ENCODE measurements at regions not wholly inside any gene's neighbourhood (a gene's known extent, or its start where the extent isn't known, plus 50 kb on each side); places are given as distances from the start of the nearest gene placed in this dataset.
A peak's percentile ranks its signal among the peaks of the same experiment; 100 is the strongest.
"Not testable (repeated sequence)": the region's sequence is repeated elsewhere in the genome, so short reads cannot be mapped to it uniquely, and the experiment has no call there.

DNA sequence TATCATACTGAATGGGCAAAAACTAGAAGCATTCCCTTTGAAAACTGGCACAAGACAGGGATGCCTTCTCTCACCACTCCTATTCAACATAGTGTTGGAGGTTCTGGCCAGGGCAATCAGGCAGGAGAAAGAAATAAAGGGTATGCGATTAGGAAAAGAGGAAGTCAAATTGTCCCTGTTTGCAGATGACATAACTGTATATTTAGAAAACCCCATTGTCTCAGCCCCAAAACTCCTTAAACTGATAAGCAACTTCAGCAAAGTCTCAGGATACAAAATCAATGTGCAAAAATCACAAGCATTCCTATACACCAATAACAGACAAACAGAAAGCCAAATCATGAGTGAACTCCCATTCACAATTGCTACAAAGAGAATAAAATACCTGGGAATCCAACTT lies 52.5 kb upstream of the CCDC71L start:
- DNase-seq, result not testable (repeated sequence)

DNA sequence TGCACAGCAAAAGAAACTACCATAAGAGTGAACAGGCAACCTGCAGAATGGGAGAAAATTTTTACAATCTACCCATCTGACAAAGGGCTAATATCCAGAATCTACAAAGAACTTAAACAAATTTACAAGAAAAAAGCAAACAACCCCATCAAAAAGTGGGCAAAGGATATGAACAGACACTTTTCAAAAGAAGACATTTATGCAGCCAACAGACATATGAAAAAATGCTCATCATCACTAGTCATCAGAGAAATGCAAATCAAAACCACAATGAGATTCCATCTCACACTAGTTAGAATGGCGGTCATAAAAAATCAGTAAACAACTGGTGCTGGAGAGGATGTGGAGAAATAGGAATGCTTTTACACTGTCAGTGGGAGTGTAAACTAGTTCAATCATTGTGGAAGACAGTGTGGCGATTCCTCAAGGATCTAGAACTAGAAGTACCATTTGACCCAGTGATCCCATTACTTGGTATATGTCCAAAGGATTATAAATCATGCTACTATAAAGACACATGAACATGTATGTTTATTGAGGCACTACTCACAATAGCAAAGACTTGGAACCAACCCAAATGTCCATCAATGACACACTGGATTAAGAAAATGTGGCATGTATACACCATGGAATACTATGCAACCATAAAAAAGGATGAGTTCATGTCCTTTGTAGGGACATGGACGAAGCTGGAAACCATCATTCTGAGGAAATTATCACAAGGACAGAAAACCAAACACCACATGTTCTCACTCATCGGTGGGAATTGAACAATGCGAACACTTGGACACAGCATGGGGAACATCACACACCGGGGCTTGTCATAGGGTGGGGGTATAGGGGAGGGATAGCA lies 53.9 kb upstream of the CCDC71L start:
- not testable (repeated sequence) for DNase-seq

DNA sequence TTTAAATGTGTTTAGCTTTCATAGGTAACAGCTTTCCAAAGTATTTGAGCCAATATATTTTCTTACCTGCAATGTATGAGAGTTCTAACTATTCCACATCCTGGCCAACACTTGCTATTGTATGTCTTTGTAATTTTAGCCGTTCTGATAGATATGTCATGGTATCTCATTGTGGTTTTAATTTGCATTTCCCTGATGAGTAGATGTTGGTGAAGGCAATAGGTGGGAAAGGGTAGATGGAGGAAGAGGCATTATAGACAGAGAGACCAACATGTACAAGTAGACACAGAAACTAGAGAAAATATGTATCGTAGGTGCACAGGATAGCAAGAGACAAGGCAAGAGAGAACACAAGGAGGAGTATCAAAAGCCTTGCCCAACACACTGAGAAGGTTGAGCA lies 54.8 kb upstream of the CCDC71L start:
- no peak for DNase-seq

DNA sequence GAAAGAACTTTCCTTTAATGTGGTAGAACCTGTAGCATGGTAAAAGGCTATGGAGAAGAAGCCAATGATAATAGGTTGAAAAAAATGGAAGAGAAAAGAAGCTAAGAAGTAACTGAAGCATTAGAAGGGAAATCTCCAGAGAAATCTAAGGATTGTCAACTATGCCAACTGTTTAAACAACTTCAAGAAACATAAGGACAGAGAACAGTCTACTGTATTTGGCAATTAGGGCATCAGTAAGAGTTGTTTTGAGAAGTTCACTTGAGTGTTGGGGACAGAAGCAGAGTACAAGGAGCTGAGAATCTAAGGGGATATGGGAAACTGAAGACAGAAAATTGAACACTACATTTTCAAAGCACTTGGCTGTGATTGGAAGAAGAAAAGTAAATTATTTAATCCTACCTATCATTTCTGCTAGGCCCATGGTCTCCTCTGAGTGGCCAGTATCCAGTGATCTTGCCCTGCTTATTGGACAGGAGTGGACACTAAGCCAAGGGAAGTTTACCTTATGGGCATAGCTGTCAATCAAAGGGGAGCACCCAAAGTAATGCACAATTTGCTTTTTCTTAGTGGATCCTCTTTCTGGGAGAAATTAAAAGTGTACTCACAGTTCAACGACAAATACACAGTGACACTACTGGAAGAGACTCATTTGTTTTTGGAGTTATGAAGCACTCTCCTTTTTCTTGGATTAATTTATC lies 56.4 kb upstream of the CCDC71L start:
- no peak for DNase-seq

DNA sequence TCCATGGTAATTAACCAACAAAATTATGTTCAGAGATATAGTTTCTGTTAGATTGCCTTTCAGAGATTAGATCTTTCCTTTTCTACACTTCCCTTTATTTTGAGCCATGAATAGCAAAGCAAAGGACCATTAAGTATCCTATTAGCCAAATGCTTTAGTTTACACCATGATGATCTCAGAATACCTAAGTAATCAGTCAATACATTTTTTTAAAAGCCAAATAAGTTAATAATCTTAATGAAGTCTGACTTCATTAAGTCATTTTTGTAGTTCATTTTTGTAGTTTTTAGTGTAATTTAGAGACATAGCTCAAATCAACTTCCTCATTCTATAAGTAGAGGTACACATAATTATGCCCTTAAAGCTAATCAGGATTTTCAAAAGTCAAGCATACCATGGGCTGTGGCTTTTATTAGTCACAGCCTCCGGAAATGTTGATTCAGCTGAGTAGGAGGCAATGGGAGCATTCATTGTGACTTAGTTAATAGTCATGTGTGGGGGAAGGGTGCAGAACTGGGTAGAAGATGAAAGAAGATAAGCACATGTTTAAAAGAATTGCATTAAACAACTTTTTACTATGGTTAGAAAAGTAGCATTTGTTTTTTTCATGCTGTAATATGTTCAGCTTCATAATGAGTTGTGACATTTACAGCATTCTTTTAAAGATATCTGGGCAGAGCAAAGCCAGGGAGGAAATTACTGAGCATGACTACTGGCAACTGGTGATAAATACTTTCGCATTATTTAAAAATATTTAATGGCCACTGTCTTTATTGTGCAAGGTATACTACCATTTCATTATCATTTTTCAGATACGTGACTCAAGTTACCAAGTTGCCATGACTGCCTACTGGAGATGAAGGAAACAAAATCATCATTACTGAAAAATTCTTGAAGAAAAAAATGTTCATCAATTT lies 57.3 kb upstream of the CCDC71L start:
- DNase-seq, result peak; percentile 21

DNA sequence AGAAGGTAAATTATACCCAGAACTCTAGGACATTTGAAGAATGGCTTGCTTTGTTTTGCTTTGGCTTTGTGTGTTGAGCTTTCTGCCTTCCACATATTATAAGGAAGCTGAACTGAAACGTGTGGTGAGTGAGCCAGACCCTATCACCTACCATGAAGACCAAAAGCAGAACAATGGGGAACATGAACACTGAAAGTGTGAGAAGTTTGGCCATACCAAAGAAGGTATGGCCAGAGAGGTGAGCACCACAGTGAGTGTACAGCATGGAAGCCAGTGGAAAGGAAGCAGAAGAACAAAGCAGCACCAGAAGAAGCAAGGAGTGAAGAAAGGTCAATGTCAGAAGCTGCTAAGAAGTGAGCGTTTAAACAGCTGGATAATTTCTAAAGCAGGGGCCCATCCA lies 59.7 kb upstream of the CCDC71L start:
- no peak for DNase-seq

DNA sequence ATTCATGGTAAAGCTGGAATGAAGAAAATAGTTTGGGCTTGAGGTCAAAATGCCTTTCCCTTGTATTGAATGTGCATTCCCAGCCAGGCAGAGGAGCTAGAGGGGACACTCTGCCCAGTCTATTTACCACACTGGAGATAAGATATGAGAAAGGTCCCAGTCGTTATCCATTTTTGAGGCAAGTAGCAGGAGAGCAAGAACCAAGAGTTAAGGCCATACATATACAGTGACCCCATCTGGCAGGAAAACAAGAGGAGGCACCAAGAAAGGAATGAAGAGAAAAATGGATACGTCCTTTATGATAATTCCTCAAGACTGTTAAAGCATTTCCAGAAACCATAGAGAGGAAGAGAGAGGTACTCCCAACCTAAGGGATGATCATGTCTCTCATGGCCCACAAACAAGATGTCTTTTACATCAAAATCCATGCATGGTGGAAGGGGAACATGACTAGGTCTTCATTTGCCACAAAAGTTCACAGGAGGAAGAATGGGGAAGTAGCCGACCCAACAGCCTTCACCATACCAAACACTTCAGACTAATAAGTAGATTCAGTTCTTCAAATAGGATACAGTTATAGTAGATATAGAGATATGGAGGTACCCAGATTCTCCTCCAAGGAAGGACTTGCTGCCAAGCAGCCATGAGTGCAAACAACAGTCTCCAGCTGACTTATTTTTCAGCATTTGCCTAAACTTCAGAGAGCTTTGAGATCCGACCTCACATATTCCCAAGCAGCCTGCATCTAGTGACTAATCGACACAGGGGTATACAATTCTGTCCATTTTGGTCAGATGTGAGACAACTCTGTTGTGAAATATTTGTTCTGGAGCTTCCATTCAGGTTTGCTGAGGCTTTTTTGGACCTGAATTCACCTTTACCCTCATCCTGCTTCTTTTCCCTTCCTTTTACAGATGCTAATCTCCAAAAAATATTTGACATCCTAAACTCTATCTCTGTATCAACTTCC lies 61.1 kb upstream of the CCDC71L start:
- no peak for DNase-seq

DNA sequence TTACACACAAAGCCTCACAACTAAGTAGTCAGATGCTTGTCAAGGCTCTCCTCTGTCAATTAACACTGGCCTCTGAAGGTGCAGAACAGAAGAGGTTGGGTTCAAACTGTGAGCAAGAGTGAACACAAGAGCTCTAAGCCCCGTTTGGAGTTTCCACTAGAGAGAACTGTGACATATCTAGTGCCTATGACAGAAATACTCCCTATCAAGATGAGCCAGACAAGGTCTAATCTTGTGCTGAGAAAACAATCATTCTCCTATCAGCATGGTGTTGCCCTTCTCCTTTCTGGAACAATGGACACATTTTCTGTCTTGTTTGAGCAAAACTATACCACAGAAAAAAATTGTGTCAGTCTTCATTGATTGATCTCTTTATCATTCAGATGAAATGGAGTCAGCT lies 62.4 kb upstream of the CCDC71L start:
- peak; percentile 8 for DNase-seq

DNA sequence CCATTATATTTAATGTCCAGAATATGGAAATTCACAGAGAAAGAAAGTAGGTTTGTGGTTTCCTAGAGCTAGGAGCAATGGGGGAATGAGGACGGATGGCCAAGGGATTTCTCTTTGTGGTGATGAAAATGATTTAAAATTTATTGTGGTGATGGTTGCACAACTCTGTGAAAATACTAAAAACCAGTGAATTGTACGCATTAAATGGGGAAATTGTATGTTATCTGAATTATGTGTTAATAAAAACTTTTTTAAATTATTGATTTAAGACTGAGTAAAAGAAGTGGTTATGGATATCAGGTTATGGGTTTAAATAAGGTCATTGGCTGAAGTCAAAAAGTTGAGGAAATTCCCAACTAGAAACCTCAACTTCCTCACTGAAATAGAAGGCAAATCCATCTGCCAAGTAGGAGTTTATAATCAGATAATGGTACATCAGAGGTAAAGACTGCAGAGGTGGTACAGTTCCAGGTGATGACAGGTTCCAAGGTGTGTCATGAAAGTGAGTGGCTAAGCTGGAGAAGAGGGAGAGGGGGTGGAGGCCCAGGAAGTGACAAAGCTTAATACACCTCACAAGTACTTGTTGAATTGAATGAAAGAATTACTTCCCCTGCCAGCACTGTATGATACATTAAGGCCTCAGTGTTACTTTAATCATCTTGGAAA lies 68.9 kb upstream of the CCDC71L start:
- DNase-seq, result no peak

DNA sequence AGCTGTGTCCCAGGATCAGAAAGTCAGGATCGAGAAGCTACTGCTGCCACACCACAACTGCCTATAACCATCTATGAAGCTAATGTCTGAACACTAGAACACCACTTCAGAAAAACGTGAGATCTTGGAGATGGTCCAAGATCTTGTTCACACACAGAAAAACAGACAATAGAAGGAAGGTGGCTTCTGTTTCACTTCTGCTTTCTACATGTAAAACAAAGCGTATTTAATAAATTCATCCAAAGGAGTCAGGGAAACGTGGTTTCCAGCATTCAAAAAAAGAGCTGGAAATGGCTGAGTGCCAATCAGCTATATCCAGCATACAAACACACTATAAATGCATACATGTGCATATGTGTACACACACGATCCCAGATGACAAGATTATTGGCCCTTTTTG lies 70.2 kb upstream of the CCDC71L start:
- no peak for DNase-seq

DNA sequence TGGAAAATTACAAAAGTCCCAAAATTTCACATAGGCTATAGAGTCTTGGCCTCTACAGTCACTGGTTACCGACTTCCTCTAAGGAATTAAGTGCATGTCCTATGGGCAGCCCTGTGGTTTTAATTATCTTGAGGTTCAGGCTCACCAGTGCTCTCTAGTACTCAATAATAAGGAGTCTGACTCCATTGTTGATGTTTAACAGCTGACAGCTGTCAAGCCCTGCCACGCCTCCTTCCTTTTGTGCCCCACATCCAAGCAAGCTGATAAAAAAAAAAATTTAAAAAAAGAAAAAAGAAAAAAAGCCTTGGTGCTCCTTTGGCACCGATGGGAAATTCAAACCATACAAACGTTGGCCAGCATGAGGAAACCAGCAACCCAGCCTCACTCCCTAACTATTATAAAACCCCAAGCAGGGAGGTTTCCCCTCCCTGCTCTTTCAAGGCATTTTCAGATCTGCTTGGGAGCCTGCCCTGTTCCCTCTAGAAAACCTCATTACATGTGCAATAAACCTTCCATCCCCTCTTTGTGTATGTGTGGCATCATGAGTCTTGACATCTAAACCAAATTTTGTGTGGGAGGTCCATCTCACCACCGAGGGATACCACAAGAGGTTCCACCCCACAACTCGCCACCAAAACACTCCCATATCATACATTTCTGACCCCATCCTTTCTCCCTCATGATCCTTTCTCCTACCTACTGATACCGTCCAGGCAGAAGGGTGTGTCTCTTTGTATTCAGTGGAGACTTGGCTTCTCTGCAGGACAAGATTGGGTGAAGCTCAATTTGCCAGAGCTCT lies 70.9 kb upstream of the CCDC71L start:
- peak; percentile 18 for DNase-seq

DNA sequence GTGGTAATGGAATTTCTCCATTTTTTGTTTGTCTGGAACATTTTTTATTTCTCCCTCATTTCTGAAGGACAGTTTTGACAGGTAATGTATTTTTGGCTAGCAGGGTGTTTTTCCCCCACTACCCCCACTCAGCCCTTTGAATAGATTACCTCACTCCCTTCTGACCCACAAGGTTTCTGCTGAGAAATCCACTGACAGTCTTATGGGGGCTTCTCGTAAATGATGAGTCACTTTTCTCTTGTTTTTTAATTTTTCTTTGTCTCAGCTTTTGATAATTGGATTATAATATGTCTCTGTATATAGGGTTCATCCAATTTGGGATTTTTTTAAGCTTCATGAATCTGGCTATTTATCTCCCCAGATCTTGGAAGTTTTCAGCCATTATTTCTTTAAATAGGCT lies 74.7 kb upstream of the CCDC71L start:
- DNase-seq, result no peak

DNA sequence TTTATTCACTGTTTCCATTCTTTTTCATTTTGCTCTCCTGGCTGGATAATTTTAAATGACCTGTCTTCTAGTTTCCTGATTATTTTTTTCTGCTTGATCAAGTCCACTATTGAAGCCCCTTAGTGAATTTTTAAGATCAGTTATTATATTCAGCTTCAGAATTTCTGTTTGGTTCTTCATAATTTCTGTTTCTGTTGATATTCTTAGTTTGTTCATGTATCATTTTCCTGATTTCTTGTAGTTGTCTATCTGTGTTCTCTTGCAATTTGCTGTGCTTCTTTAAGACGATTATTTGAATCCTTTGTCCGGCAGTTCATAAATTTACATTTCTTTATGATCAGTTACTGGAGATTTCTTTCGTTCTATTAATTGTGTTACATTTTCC lies 75.2 kb upstream of the CCDC71L start:
- no peak for DNase-seq

DNA sequence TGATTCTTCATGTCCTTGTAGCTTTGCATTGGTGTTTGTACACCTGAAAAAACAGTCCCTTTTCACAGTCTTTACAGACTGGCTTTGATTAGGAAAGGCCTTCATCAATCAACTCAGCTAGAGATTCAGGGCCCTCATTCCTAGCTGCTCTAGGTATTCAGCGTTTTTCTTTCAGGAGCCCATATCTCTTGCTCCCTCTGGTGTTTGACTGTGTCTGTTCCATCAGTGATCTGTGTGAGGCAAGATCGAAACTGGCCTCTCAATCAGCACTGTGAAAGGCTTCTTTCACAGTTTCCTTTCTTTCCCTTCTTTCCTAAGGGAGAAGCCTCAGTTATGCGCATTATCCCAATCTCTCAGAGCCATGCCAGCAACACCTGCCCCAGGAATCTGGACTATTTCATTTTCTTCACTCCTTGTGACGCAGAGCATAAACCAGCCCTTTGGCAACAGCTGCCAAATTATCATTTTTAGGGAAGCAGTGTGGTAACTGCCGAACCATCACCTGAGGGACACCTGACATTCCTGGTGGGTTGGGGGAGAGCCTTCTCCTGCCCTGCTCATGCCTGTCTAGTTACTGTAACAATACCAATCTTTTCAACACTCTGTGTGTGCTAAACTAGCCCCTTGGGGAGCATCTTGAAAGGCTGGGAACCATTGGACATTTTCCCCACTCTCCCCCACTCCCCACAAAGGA lies 75.7 kb upstream of the CCDC71L start:
- peak; percentile 21 for DNase-seq

DNA sequence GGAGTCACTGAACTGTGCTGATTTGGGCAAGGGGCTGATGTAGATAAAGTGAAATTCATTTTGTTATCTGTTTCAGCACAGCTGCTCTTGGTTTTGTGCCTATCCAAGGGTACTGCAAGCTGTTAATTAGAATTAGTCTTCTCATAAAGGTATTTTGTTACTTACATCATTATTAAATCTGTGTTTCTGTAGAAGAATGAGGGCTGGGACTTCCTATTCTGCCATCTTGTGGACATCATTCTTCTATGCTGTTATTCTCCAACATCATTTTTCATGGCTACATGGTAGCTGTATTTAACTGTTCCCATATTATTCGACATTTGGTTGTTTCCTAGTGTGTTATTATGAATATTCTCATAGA lies 76.2 kb upstream of the CCDC71L start:
- peak; percentile 2 for DNase-seq

DNA sequence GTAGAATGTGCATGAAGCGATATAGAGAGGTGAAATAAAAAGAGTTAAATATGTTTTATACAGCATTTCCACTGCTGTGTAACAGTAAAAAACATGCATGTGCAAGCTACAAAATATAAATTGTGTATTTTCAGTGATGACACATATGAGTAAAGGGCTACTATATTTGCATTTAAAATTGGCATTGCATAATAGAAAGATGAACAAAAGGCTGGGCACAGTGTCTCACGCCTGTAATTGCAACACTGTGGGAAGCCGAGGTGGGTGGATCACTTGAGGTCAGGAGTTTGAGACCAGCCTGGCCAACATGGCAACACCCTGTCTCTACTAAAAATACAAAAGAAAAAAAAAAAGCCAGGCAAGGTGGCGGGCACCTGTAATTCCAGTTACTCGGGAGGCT lies 79.8 kb upstream of the CCDC71L start:
- DNase-seq, result no peak

DNA sequence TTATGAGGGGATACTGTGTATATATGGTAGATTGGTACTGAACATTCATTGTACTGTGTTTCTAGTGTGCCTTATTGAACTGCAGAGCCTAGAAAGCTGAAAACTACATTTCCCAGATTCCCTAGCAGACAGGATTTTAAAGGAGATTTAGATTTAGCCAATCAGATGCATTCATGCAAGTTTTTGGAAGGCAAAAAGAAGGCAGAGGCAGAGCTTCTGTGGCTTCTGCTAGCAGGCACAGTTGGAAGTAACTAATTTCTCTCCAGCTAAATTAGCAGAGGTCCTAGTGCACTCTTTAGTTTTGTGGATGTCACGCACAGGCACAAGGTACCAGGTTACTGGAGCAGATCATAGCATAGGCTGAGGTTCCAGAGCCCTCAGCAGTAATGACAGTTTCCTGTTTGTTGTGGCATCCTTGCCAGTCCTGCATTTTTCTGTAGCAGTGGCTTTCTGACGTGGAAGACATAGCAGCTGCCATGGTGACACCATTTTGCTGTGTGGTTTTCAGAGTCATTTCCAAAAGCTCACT lies 83.7 kb upstream of the CCDC71L start:
- DNase-seq, result no peak

DNA sequence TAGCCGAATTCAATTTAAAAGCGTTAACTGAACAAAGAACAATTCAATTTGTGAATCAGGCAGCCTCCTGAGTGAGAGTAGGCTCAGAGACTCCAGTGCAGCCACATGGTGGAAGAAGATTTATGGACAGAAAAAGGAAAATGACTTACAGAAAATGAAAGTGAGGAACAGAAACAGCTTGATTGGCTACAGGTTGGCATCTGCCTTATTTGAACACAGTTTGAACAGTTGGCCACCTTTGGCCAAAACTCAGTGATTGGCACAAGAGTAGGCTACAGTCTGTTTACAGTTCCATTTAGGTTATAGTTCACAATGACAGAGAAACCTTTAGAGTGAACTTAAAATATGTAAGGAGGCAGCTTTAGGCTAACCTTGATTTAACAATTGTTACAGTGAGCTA lies 86.3 kb upstream of the CCDC71L start:
- not testable (repeated sequence) for DNase-seq

DNA sequence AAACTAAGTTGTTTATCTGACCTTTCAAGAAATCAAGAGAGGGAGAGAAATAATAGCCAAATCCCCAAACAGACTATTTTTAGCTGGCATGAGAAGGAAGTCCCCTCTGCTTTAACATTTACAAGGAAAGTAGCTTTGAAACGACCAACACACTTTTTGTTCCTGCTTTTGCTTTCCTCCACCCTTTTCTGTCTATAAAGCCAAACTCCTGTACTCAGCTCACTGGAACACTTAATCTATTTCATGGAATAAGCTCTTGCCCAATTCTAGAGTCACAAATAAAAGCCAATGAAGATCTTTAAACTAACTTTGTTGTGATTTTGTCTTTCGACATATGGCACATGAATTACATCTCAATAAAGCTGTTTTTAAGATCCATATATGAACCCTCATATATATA lies 86.8 kb upstream of the CCDC71L start:
- DNase-seq, result no peak

DNA sequence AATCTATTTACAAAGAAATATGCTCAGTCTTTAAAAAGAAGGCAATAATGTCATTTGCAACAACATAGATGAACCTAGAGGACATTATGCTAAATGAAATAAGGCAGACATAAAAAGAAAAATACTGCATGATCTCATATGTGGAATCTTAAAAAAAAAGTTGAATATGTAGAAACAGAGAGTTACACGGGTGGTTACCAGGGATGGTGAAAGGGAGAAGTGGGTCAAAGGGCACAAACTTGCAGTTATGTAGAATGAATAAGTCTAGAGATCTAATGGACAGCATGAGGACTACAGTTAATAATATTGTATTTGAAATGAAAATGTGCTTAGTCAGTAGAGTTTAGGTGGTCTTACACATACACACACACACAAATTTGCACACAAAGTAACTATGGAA lies 88.2 kb upstream of the CCDC71L start:
- DNase-seq, result no peak
